ENCODE measurements at regions not wholly inside any gene's neighbourhood (a gene's known extent, or its start where the extent isn't known, plus 50 kb on each side); places are given as distances from the start of the nearest gene placed in this dataset.
A peak's percentile ranks its signal among the peaks of the same experiment; 100 is the strongest.

- H4K20me1 ChIP-seq (ENCODE audit: insufficient read depth, low read length, poor library complexity, severe bottlenecking): no peaks in the 10 kb centered on the region
- H3K4me3 ChIP-seq (ENCODE audit: low read length, poor library complexity, severe bottlenecking): no peak overlapping the region
- peak overlapping the region; percentile 24 for H3K4me2 ChIP-seq (ENCODE audit: low read depth, low read length, poor library complexity, severe bottlenecking)
- no peak overlapping the region for H3K9ac ChIP-seq (ENCODE audit: low read depth, low read length, poor library complexity, severe bottlenecking)
- H3K9me3 ChIP-seq (ENCODE audit: insufficient read depth, low read depth, low read length): no peaks in the 10 kb centered on the region
- peaks cover 4% of the 10 kb centered on the region for H3K4me1 ChIP-seq (ENCODE audit: insufficient read depth, low read length, poor library complexity, severe bottlenecking)
- H3K27me3 ChIP-seq (ENCODE audit: insufficient read depth, low read length, poor library complexity, severe bottlenecking): peaks cover 25% of the 10 kb centered on the region
- H3K36me3 ChIP-seq (ENCODE audit: insufficient read depth, low read length): no peaks in the 10 kb centered on the region
- H3K9me2 ChIP-seq (replicated peaks; ENCODE audit: low read depth, low read length): no peaks in the 10 kb centered on the region
- no peaks in the 10 kb centered on the region for H3F3A ChIP-seq (ENCODE audit: low read depth)
- no peaks in the 10 kb centered on the region for H3K79me2 ChIP-seq (ENCODE audit: insufficient read depth, low read length)
- peak overlapping the region; percentile 61 for H2AFZ ChIP-seq (ENCODE audit: low read length)
- TF ChIP-seq EZH2phosphoT487 (IDR thresholded peaks at IDR 0.05; ENCODE audit: borderline replicate concordance) (no peak), CTCF (conservative IDR thresholded peaks at IDR 0.05; ENCODE audit: low read length) (no peak)
Observed at GRCh38 chr2:236359426-236360045, 95.3 kb upstream of the ASB18 start.

- Histone ChIP-seq H3F3A (ENCODE audit: low read depth) (no peaks in the 10 kb centered on the region), H3K4me1 (ENCODE audit: insufficient read depth, low read length, poor library complexity, severe bottlenecking) (peaks cover 4% of the 10 kb centered on the region), H3K9me2 (replicated peaks; ENCODE audit: low read depth, low read length) (no peaks in the 10 kb centered on the region), H3K79me2 (ENCODE audit: insufficient read depth, low read length) (no peaks in the 10 kb centered on the region), H3K4me2 (ENCODE audit: low read depth, low read length, poor library complexity, severe bottlenecking) (no peak overlapping the region), H3K27me3 (ENCODE audit: insufficient read depth, low read length, poor library complexity, severe bottlenecking) (peaks cover 34% of the 10 kb centered on the region), H4K20me1 (ENCODE audit: insufficient read depth, low read length, poor library complexity, severe bottlenecking) (no peaks in the 10 kb centered on the region), H2AFZ (ENCODE audit: low read length) (no peak overlapping the region), H3K4me3 (ENCODE audit: low read length, poor library complexity, severe bottlenecking) (no peak overlapping the region), H3K9me3 (ENCODE audit: insufficient read depth, low read depth, low read length) (no peaks in the 10 kb centered on the region), H3K9ac (ENCODE audit: low read depth, low read length, poor library complexity, severe bottlenecking) (no peak overlapping the region), H3K36me3 (ENCODE audit: insufficient read depth, low read length) (no peaks in the 10 kb centered on the region)
- TF ChIP-seq EZH2phosphoT487 (IDR thresholded peaks at IDR 0.05; ENCODE audit: borderline replicate concordance): no peak
- no peak for TF ChIP-seq CTCF (conservative IDR thresholded peaks at IDR 0.05; ENCODE audit: low read length)
Observed at GRCh38 chr2:236360496-236360895, 96.3 kb upstream of the ASB18 start.

- H3K9me2 ChIP-seq (replicated peaks; ENCODE audit: low read depth, low read length): no peaks in the 10 kb centered on the region
- H2AFZ ChIP-seq (ENCODE audit: low read length): no peak overlapping the region
- H3F3A ChIP-seq (ENCODE audit: low read depth): no peaks in the 10 kb centered on the region
- TF ChIP-seq CTCF (conservative IDR thresholded peaks at IDR 0.05; ENCODE audit: low read length) (no peak), EZH2phosphoT487 (IDR thresholded peaks at IDR 0.05; ENCODE audit: borderline replicate concordance) (no peak)
- peaks cover 60% of the 10 kb centered on the region for H3K27me3 ChIP-seq (ENCODE audit: insufficient read depth, low read length, poor library complexity, severe bottlenecking)
- no peaks in the 10 kb centered on the region for H3K9me3 ChIP-seq (ENCODE audit: insufficient read depth, low read depth, low read length)
- H3K4me1 ChIP-seq (ENCODE audit: insufficient read depth, low read length, poor library complexity, severe bottlenecking): peaks cover 25% of the 10 kb centered on the region
- H3K4me3 ChIP-seq (ENCODE audit: low read length, poor library complexity, severe bottlenecking): no peak overlapping the region
- no peaks in the 10 kb centered on the region for H3K36me3 ChIP-seq (ENCODE audit: insufficient read depth, low read length)
- no peaks in the 10 kb centered on the region for H3K79me2 ChIP-seq (ENCODE audit: insufficient read depth, low read length)
- no peaks in the 10 kb centered on the region for H4K20me1 ChIP-seq (ENCODE audit: insufficient read depth, low read length, poor library complexity, severe bottlenecking)
- no peak overlapping the region for H3K9ac ChIP-seq (ENCODE audit: low read depth, low read length, poor library complexity, severe bottlenecking)
- no peak overlapping the region for H3K4me2 ChIP-seq (ENCODE audit: low read depth, low read length, poor library complexity, severe bottlenecking)
Observed at GRCh38 chr2:236363711-236364277, 99.6 kb upstream of the ASB18 start.
